ENCODE measurements at regions not wholly inside any gene's neighbourhood (a gene's known extent, or its start where the extent isn't known, plus 50 kb on each side); places are given as distances from the start of the nearest gene placed in this dataset.

- TF ChIP-seq CTCF (IDR thresholded peaks at IDR 0.05; ENCODE audit: insufficient read depth, low read length), result no peak
- no peak for TF ChIP-seq REST (IDR thresholded peaks at IDR 0.05; ENCODE audit: insufficient replicate concordance, low read depth)
- no peak for TF ChIP-seq POLR2AphosphoS5 (IDR thresholded peaks at IDR 0.05; ENCODE audit: low read depth)
- no peak for TF ChIP-seq SPI1 (IDR thresholded peaks at IDR 0.05; ENCODE audit: borderline replicate concordance, low read depth)
Measured at GRCh38 chr2:59745085-59745484, 808.4 kb downstream of the BCL11A start.

Measured in HL-60 (cell line).